Right lobe of liver (tissue), 6 donors: ENCODE measurements at regions not wholly inside any gene's neighbourhood (a gene's known extent, or its start where the extent isn't known, plus 50 kb on each side); places are given as distances from the start of the nearest gene placed in this dataset.
"Not testable (repeated sequence)": the region's sequence is repeated elsewhere in the genome, so short reads cannot be mapped to it uniquely, and the experiment has no call there.

Source experiments
- ATAC-seq, 4 donors: fragments of 200-7000 bp; cut with Tn5 transposase; one replicate each; pipeline ENCODE4 v1.9.1; 2020; ENCODE audit warnings: mild to moderate bottlenecking in 4 of 4, moderate library complexity in 4 of 4
- DNase-seq, 3 donors: peaks; one replicate each; pipeline ENCODE4 v3.0.0-alpha.2; 2020
- H3K27ac ChIP-seq, 3 donors: fragments of 200-600 bp; one replicate each; pipeline ENCODE4 v1.8.0; 2022
- H3K27me3 ChIP-seq, 2 donors: fragments of 200-600 bp; one replicate each; pipeline ENCODE4 v1.8.0; 2022
- H3K36me3 ChIP-seq, 4 donors: fragments of 200-600 bp; sonication (generic) in 1 of 4; one replicate each; pipeline versions ENCODE4 v1.5.1 to v1.8.0; 2017 to 2022; ENCODE audit warnings: control low read depth in 1 of 4
- H3K4me1 ChIP-seq, 4 donors: fragments of 200-600 bp; sonication (generic) in 1 of 4; one replicate each; pipeline versions ENCODE4 v1.5.1 to v1.8.0; 2017 to 2022; ENCODE audit warnings: control low read depth in 1 of 4
- H3K4me3 ChIP-seq, 3 donors: fragments of 200-600 bp; one replicate each; pipeline ENCODE4 v1.8.0; 2022
- H3K9me3 ChIP-seq, 4 donors: fragments of 200-600 bp; sonication (generic) in 1 of 4; one replicate each; pipeline versions ENCODE4 v1.5.1 to v1.8.0; 2017 to 2022; ENCODE audit warnings: control low read depth in 1 of 4
- CTCF ChIP-seq, 4 donors: fragments of 200-600 bp in 3 of 4; fragments of 450-650 bp in 1 of 4; IDR thresholded peaks; one replicate each; pipeline versions ENCODE4 v1.5.1 to v1.8.0; 2016 to 2022; ENCODE audit warnings: antibody characterized with exemption in 4 of 4, mild to moderate bottlenecking in 2 of 4
- POLR2A ChIP-seq: fragments of 450-650 bp; IDR thresholded peaks from one replicate; pipeline ENCODE4 v1.6.1; 2017; ENCODE audit warnings: antibody characterized with exemption, mild to moderate bottlenecking
- WGBS: methylation state at CpG from one replicate; pipeline ENCODE4 v1.1.6; 2018; ENCODE audit warnings: low coverage, low lambda C conversion rate; ENCODE audit not compliant: insufficient coverage; ENCODE audit errors: missing lambda C conversion rate; 5-methylcytosine and 5-hydroxymethylcytosine counted together
- intact Hi-C, 2 donors: fragments of 100-400 bp; cut with DNase I; formaldehyde crosslinking; loops; one replicate each; pipeline versions ENCODE4 v1.11.2 to v1.14.1; 2022
- donor health status: DM: no; HTN: yes; CAD: no.
- donor health status: DM: no; HTN: no; CAD: no.
- donor health status: DM: no; HTN: no; CAD: no.
- donor health status: DM: no; HTN: yes; CAD: no.
- donor health status: DM: no; HTN: yes; CAD: no.

GRCh38 chr6:8627085-8627861 lies 191.9 kb upstream of the SLC35B3 start:
- DNase-seq (no peak), ATAC-seq (peak in 1 of 4 donors; percentile 94)
- WGBS: 100% methylated on average over 2 of the region's 2 CpGs
- Histone ChIP-seq H3K4me3 (no peak overlapping the region), H3K4me1 (no peaks in the 10 kb centered on the region), H3K9me3 (no peaks in the 10 kb centered on the region), H3K27me3 (no peaks in the 10 kb centered on the region), H3K27ac (no peak overlapping the region), H3K36me3 (no peaks in the 10 kb centered on the region)
- no peak for TF ChIP-seq CTCF (IDR thresholded peaks at IDR 0.05)
- intact Hi-C loops: no loop called here

- Histone ChIP-seq H3K36me3 (no peaks in the 10 kb centered on the region), H3K27me3 (no peaks in the 10 kb centered on the region), H3K27ac (no peak overlapping the region), H3K4me3 (no peak overlapping the region), H3K9me3 (no peaks in the 10 kb centered on the region), H3K4me1 (no peaks in the 10 kb centered on the region)
- ATAC-seq: no peak
- no peak for DNase-seq
- no peak for TF ChIP-seq CTCF (IDR thresholded peaks at IDR 0.05)
- TF ChIP-seq POLR2A: no peak
- intact Hi-C loops: no loop called here
- WGBS: 100% methylated on average over 1 of the region's 1 CpG
Measured at GRCh38 chr6:8624665-8625064, 189.3 kb upstream of the SLC35B3 start.

- WGBS: 91% methylated on average over 3 of the region's 3 CpGs
- H3K4me3 ChIP-seq: no peak overlapping the region
- ATAC-seq: no peak
- no peaks in the 10 kb centered on the region for H3K4me1 ChIP-seq
- no peaks in the 10 kb centered on the region for H3K27me3 ChIP-seq
- H3K27ac ChIP-seq: no peak overlapping the region
- intact Hi-C loops: no loop called here
- H3K9me3 ChIP-seq: no peaks in the 10 kb centered on the region
- TF ChIP-seq CTCF (IDR thresholded peaks at IDR 0.05) (no peak), POLR2A (no peak)
- no peak for DNase-seq
- H3K36me3 ChIP-seq: no peaks in the 10 kb centered on the region
Measured at GRCh38 chr6:8623441-8623840, 188.1 kb upstream of the SLC35B3 start.

- Histone ChIP-seq H3K4me3 (no peak overlapping the region), H3K36me3 (no peaks in the 10 kb centered on the region), H3K27ac (no peak overlapping the region), H3K9me3 (no peaks in the 10 kb centered on the region), H3K27me3 (no peaks in the 10 kb centered on the region), H3K4me1 (no peaks in the 10 kb centered on the region)
- intact Hi-C loops: no loop called here
- no peak for ATAC-seq
- TF ChIP-seq POLR2A: no peak
- TF ChIP-seq CTCF (IDR thresholded peaks at IDR 0.05): no peak
- WGBS: 80% methylated on average over 1 of the region's 8 CpGs
- DNase-seq: no peak
Measured at GRCh38 chr6:8619853-8620252, 184.5 kb upstream of the SLC35B3 start.

GRCh38 chr6:8619408-8619807 lies 184.1 kb upstream of the SLC35B3 start:
- H3K27ac ChIP-seq, H3K9me3 ChIP-seq, intact Hi-C loops, H3K4me1 ChIP-seq, DNase-seq, H3K36me3 ChIP-seq, ATAC-seq, H3K4me3 ChIP-seq, H3K27me3 ChIP-seq: not testable (repeated sequence)
- 68% methylated on average over 3 of the region's 5 CpGs for WGBS
